ENCODE measurements at regions not wholly inside any gene's neighbourhood (a gene's known extent, or its start where the extent isn't known, plus 50 kb on each side); places are given as distances from the start of the nearest gene placed in this dataset.
"Not testable (repeated sequence)": the region's sequence is repeated elsewhere in the genome, so short reads cannot be mapped to it uniquely, and the experiment has no call there.

DNA sequence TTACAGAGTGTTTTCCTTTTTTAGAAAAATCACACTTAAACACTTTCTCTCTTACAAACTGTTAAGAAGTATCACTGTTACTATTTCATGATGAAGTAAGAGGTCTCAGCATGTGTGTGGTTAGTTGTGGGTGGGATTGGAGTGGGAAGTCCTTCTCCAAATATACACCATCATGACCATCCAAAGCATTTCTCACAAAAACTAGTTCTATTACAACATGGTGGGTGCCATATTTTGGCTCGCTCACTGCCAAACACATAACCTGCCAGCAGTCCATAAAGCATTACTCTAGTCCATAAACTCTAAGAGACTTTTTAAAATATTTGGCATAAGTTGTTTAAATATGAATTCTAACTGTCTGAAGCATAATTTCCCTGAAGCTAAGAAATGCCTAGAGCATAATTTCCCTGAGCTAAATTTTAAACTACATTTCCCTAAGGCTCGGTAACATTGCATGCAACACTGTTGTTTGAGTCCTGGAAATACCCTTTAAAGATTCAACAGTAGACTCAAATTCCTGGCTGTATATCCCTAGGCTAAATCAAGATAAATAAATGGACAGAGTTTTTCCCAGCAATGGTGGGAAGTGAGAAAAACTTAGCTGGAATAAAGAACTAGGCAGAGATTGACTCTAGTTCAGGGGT is 415.0 kb upstream of the INTU start:
- no peak for DNase-seq (ENCODE audit: low read depth)

DNA sequence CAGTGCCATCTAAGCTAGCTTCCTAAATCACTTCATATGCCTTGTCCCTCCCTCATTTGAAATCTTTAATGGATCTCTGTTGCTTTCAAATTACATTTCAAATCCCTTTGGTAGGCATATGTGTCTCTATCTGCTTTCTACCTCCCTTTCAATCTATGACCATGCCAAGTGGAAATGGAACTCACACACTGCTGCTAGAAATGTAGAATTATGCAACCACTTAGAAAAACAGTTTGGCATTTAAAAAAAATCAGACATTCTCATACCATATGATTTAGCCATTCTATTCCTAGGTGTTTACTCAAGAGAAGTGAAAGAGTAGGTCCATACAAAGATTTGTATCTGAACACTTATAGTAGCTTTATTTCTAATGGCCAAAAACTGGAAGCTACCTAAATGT is 413.5 kb upstream of the INTU start:
- DNase-seq (ENCODE audit: low read depth), result no peak

DNA sequence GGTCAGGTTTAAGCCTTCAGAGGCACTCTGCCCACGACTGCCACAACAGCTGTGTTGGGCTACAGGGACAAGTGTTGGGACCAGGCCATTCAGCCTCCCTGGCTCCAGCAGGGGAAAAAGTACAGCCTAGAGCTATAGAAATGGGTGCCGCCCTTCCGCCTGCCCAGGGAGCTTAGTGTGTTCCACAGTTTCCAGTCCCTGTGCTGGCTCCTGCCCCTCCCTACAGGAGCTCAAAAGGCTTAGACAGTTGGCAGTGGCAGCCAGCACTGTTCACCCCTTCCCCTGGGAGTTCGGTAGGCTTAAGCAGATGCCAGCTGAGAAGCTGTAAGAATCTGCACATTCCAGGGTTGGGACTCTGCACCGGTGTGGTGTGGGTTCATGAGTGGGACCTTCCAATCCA is 408.2 kb upstream of the INTU start:
- DNase-seq (ENCODE audit: low read depth), result no peak

DNA sequence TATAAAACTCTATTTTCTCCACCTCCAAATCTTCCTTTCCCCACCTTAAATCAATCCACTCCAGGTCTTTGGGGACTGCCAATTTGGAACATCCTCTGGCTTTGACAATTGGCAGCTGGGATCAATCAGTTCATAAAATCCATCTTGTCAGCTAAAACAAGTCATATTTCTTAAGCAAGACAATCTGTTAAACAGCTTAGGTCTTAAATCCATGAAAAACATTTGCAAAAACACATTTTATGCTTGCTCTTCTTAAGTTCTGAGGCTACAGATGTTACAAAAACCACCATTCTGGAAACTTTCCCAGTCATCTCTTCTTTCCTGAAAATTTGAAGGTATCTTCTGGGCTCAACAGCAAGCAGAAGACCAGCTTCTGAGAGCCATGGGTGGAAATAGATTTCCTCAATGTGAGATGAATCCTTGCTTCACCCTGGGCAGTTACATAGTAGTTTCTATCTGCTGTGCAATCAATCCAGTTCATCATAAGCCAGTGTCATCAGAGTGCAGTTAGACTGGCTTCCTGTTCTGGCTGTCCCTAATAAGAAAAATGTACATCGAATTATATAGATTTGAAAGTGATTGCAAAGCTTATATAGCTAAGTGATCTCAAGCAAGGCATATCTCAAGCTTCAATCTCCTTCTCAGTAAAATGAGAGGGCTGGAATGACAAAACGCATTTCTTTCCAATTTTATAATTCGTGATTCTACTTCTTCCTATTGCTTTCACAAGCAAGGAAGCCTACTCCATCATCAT is 402.7 kb upstream of the INTU start:
- DNase-seq (ENCODE audit: low read depth), result no peak

DNA sequence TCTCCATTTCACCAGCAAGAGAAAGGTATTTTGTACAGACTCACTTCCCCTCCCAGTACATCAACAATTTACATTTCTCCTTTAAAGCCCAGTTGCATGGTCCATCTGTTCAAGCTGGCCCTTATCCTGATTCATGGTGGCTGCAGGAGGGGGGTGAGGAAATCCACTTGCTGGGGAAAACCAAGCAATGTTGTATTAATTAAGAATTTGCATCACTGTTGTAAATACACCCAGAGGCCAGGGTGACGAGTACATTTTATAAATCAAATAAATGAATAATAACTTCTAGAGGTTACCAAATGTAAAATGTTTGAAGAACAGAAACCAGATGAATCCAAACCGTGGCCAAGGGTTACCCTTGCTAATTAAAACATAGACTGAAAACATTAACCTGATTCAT is 395.9 kb upstream of the INTU start:
- no peak for DNase-seq (ENCODE audit: low read depth)

DNA sequence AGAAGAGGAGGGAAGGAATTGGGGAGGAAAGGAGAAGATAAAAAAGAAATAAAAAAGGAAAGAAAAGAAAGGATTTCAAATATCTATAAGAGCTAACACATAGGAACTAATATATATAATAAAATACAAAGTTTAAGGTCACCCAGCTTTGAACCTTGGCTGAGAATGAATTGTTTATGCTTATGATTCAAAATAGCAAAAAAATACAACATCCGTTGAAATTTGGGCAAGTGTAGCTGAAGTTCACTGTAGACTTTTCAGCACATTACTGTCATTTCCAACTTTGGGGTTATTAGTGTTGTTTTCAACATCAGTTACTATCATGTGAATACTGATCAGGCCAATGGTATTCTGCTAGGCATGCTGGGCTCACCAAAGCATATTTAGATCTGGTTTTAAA is 395.2 kb upstream of the INTU start:
- no peak for DNase-seq (ENCODE audit: low read depth)

DNA sequence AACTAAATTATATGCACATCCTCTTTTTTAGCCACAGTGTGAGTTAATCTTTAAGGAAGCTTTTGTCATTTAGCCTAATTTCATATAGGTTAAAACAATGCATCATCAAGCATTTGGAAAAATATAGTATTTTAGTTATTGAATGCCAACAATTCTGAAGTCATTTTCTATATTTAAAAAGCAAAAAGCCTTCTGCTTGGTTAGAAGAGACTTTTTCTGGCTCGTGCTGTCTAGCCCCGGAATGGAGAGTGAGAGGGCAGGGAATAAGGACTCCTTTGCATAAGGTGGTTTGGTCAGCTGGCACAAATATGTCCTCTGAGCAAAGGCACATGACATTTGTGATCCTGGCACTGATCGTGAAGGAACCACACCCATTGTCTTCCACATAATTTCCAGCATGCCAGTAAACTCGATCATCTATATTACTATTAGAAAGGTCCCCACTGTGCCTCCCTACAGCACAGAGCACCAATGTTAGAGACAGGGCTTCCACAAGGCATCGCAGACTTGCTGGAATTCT is 393.7 kb upstream of the INTU start:
- DNase-seq (ENCODE audit: low read depth), result no peak

DNA sequence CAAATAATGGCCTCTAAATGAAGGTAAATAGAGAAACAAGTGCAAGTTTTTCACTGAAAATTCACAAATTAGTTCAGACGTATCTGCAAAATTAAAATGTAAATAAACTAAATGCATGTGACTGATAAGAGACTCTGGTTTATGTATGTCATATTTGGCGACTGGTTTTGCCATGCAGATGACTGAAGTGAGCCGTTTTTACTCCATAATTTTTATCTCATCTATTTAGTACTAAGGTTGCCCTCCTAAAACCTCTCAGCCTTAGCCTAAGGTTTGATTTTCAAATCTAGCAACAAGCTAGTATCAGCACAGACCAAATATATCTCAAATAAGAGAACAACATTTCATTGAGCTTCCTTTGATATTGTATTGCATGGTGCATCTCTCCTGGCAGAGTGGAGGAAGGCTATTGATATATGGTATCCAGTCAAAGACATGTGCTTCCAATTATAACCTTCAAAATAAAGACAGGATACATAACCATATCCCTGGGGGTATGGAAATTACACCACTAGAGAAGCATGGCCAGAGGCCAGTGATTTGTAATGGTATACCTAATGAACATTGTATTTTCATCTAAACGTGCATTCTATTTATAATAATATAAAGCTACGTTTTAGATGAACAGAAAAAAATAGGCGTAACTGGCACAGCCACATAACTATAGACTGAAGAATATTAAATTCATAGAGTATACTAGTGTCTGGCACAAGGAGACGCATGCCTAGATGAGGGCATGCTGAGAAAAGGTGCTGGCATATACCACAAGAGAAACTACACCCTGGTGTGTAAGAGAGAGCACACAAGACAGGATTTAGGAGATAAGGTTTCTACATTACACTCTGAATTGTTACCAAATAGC is 392.6 kb upstream of the INTU start:
- DNase-seq (ENCODE audit: low read depth), result no peak

DNA sequence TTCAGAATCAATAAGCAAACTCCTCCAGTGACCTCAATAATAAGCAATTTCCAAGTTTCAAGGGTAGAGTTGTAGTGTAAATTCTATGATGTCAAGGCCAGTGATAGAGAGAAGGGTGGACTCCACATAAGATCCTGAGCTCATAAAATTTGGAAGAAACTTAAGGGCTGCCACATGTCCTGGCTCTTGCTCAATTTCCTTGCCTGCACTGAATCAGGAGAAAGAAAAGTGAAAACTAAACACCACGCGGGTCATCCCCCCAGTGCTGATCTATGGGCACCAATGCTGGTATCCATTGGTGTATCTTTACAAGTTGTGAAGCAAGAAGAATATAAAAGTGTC is 392.0 kb upstream of the INTU start:
- no peak for DNase-seq (ENCODE audit: low read depth)

DNA sequence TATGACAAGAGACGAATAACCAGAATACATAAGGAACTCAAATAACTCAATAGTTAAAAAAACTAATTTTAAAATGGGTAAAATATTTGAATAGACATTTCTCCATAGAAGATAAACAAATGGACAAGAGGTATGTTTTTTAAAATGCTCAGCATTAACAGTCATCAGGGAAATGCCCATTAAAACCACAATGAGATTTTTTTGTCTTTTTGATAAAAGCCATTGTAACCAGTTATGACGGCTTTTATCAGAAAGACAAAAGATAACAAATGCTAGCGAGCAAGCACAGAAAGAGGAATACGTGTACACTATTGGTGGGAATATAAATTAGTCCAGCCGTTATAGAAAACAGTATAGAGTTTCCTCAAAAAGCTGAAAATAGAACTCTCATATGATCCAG is 388.2 kb upstream of the INTU start:
- DNase-seq (ENCODE audit: low read depth), result no peak

DNA sequence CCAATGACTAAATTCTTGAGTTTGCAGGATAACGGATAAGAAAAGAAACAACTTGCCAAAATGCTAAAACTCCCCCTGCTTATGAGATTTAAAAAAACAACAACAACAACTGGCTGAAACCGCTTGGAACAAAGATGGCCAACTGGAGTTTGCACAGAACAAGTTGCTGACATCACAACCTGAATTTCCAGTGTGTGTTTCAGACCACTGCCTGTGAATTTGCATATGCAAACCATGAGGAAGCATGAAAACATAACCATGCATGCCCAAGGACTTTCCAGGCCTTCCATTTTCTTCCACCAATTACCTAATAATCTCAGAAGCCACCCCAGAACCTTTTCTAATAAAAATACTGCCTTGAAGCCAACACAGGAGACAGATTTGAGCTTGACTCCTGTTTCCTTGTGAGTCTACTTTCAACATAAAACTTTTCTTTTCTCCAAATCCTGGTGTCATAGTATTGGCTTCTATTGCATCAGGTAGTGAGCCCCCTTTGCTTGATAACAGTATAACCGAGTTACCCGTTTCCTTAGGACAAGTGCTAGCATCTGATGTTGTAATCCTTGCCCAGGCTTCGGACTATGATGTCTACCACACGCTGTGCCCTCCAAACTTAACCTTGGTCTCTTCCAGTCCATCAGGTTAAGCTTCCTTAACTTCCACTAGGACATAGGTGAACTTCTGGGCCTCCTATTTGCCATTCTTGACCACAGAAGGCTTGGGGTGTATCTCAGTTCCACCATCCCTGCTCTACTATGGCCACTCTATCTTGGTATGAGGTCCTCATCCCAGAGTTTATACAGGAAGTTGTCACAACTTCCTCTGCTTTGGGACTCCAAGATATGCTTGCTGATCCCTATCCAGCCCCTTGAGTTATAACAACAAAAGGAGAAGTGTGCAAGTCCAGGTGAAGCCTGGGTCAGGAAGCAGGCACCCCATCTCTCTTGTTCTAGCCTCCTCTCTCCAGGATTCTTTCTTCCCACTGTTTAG is 385.5 kb upstream of the INTU start:
- DNase-seq (ENCODE audit: low read depth), result no peak

DNA sequence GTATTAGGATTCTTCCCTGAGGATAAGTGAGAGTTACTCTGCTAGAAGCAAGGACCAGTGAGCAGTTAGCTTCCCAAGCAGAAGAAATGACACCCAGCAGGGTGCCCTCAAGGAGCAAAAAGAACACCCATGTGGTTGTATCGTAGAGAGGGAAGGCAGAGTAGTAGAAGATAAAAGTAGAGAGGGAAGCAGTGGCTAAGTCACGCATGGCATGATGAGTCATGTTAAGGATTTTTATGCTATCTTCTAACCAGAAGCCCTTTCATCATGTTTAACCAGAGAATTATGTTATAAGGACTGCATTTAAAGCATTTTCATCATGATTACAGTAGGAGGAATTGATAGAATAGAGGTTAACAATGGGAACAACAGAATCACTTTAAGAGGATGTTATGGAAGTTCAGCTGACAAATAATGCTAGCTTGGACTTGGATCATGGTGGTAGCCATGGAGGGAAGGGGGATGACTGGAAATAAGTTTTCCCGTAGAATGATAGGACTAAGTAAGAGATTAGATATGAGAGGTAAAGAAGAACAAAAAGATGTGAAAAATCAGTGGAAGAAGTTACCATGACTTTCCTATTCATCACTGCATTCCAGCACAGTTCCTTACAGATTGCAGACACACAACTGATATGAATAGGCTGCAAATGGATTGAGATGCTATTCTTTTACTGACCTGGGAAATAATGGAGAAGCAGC is 383.5 kb upstream of the INTU start:
- DNase-seq (ENCODE audit: low read depth), result no peak

DNA sequence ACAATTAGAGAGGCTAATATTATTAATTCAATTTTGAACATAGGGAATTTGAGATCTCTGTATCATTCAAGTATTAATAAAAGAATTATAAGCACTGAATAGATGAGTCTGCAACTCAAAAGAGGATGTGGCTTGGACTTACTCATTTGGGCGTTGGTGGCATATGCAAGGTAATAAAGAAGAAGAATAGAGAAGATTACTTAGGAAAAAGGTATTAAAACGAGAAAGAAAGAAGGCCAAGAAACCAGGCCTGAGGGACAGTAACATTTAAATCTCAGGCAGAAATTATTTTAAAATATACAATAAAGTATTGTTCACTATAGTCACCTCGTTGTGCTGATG is 383.0 kb upstream of the INTU start:
- no peak for DNase-seq (ENCODE audit: low read depth)

DNA sequence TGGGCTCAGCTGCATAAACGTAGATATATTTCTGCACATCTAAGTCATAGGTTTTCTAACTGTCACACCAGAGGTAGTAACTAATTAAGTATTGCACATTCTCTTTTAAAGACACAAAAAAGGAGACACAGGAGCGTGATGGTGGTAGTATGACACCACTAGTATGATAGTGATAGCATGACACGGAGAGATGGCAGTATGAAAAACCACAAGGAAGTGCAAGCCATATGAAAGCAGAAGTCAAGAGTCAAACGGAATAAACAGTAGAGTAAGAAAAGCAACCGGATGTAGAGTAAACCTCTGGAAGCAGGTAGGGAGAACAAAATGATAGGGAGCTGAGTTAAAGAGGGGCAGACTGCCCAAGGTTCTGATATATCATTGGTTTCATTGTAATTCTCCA is 382.2 kb upstream of the INTU start:
- DNase-seq (ENCODE audit: low read depth), result no peak

DNA sequence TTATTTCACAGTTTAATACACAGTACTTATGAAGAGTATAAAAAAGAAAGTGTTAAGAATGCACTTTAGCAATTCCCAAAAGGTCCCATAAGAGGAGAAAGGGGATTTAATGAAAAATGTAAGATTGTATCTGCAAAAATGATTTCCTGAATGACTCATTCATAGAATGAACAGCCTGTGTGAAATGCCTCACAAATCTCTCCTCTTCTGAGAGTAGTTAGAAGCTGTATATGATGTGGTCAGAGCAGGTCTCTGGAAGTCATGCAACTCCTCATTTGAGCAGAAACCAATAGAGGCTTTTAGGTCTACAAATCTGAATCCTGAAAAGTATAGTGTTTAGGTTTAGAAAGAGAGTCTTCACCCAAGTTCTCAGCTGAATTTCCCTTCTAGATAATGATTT is 381.3 kb upstream of the INTU start:
- no peak for DNase-seq (ENCODE audit: low read depth)

DNA sequence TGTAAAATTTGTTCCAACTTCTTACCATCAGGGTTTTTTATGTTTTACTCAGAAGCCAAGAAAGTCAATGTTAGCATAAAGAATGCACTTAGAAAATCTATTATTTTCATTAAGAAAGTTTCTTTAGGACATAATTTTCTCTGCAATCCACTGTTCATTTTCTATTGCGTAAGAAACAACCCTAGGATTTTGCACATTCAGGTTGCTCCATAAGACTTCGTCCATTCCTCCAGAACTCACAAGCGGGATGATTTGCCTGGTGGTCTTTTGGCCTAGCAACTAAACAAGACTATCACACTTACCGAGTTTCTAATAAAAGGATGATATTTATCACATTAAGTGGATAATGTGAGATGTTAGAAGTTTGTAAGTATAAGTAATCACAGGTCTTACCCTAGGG is 376.3 kb upstream of the INTU start:
- DNase-seq (ENCODE audit: low read depth), result no peak

DNA sequence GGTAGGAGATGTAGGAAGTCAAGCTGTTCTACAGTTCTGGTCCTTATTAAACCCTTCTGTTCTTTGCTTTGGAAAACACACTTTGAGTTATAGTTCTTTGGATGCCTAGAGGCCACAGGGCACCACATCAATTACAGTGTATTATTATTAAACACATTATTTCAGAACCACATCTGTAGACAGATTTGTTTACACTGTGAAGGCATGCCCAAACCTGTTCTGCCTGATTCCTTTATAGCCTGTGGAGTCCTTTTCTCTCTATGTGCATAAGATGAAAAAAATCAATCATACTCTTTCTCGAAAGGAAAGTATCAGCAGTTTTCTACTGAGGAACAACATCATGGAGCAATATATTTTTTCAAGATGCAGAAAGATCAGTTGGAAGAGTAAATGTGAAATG is 371.3 kb upstream of the INTU start:
- no peak for DNase-seq (ENCODE audit: low read depth)

DNA sequence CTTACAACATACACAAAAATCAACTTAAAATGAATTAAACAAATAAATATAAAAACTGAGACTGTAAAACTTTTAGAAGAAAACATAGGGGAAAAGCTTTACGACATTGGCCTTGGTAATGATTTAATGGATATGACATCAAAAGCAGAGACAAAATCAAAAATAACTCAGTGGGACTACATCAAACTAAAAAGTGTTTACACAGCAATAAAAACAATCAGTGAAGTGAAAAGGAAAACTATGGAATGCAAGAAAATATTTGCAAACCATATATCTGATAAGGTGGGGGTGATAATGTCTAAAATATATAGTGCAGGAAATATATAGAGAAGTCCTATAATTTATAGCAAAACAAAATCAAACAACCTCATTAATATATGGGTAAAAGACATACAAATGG is 364.4 kb upstream of the INTU start:
- no peak for DNase-seq (ENCODE audit: low read depth)

DNA sequence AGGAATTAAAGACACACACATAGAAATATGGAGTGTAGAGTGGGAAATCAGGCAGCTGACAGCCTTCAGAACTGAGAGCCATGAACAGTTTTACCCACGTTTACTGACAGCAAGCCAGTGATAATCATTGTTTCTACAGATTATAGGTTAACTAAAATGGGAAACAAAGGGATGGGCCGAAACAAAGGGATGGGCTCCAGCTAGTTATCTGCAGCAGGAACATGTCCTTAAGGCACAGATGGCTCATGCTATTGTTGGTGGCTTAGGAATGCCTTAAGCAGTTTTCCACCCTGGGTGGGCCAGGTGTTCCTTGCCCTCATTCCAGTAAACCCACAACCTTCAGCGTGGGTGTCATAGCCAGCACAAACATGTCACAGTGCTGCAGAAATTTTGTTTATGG is 355.7 kb upstream of the INTU start:
- not testable (repeated sequence) for DNase-seq (ENCODE audit: low read depth)

DNA sequence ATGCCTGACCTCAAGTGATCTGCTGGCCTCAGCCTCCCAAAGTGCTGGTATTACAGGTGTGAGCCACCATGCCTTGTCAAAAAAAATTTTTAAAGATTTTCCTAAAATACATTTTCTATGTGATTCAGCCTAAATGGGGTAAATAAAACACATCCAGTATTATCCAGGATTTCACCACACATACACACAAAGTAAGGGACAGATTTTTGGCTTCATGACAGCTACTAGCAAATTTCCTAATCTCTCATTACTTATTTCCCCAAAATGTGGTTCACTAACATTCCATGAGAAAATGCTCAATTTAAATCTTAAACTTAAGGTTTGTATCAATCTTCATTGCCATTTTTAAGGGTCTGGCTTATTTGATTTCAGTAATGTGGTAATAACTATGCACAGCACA is 348.5 kb upstream of the INTU start:
- DNase-seq (ENCODE audit: low read depth), result no peak

DNA sequence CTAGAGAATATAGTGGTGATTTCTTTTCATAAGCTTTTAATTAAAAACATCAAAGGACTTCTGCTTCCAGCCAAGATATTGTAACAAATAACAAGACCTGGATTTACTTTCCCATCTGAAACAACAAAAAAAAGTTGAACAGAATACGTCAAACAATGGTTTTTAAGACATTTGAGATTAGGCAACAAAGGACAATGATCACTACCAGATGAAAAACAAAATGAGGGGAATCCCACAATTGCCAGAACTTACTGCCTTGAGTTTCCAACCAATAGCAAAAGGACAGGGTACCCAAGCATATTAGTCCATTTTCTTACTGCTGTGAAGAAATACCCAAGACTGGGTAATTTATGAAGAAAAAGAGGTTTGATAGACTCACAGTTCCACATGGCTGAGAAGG is 341.4 kb upstream of the INTU start:
- no peak for DNase-seq (ENCODE audit: low read depth)

All from activated T-cell treated with anti-CD3 and anti-CD28 coated beads for 24 hours (primary cell).